HG03342 (cell line): ENCODE measurements at regions not wholly inside any gene's neighbourhood (a gene's known extent, or its start where the extent isn't known, plus 50 kb on each side); places are given as distances from the start of the nearest gene placed in this dataset.

Experiments
- ATAC-seq: cut with Tn5 transposase; IDR thresholded peaks from one replicate; pipeline ENCODE4 v1.9.1; 2021; ENCODE audit warnings: mild to moderate bottlenecking, moderate library complexity; ENCODE audit not compliant: unreplicated experiment

DNA sequence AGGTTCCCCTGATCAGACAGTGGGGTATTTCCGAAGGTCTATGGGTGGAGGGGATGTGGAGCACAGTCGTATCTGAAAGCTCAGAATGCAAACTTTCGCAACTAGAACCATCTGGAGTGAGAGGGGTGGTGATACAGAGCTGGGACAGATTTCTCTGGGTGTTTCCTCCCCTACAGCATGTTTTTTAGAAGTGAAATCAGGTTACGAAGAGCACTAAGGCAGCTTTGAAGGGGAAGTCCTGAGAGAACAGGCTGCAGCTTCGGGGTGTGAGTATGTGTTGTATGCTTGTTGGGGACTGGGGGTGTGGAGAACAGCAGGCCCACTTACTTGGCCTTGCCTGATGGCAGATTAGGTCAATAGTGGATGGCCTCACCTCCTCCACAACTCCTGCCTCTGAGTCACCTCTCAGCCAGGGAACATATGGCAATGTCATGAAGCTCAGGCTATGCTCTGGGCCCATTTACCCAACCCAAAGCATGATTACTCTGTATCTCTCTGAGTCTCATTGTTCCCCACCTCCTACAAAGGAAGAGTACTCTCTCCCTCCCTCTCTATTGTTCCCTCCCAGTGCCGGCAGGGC, 107.2 kb upstream of the RASGRP1 start:
- ATAC-seq = peak; percentile 50

- no peak for ATAC-seq
Measured at GRCh38 chr15:38672273-38672672, 107.7 kb upstream of the RASGRP1 start.

- peak; percentile 34 for ATAC-seq
Measured at GRCh38 chr15:38672814-38673670, 108.4 kb upstream of the RASGRP1 start.

GRCh38 chr15:38674448-38674847, 109.8 kb upstream of the RASGRP1 start:
- ATAC-seq = no peak

DNA sequence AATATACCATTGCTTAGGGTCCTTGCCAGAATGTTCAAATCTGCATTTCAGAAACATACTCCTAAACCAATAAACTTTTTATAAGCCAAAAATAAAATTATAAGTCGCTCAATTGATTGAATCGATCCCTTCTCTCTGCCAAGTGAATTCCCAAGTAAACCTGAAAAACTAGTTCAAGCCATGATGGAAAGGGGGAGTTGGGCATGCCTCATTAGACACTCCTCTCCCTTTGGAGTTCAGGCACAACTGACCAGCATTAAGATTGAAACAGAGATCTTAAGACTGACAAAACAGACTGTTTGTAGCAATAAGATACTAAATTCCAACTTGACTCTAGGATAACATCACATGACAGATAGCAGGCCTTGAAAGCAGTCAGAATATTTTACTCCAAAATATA, 113.7 kb upstream of the RASGRP1 start:
- no peak for ATAC-seq

DNA sequence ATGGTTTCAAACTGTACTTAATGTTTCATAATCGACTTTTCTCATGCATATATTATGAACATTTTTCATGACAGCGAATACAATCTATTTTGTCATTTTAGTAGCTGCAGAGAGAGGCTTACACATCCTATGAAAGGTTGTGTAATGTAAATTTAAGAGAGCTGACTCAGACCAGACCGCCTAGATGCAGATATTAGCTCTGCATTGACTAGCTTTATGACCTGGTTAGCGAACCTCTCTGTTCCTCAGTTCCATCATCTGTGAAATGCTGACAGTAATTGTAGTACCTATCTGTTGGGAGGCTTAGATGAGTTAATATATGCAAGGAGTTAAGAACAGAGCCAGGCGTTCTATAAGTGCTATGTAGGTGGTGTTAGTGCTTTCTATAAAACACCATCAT, 116.2 kb upstream of the RASGRP1 start:
- ATAC-seq = no peak

GRCh38 chr15:38682363-38682762, 117.7 kb upstream of the RASGRP1 start:
- ATAC-seq = no peak

DNA sequence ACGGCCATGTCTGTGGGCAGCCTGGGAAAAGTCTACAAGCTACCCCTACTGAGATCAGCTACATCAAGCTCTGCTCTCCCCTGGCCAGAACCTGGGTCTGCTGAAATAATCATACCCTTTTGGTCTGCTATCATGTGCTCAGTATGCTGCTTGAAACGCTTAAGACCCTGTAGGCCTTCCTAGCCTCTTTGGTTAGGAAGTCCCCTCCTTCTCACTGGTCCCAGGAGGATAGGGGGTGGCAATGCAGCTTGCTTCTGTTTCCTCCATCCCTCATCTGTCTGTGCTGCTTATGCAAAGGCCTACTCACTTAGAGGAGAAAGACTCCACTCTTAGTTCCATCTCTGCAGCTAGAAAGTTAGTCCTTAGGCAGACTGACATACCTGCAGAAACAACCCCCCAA, 118.2 kb upstream of the RASGRP1 start:
- peak; percentile 39 for ATAC-seq

DNA sequence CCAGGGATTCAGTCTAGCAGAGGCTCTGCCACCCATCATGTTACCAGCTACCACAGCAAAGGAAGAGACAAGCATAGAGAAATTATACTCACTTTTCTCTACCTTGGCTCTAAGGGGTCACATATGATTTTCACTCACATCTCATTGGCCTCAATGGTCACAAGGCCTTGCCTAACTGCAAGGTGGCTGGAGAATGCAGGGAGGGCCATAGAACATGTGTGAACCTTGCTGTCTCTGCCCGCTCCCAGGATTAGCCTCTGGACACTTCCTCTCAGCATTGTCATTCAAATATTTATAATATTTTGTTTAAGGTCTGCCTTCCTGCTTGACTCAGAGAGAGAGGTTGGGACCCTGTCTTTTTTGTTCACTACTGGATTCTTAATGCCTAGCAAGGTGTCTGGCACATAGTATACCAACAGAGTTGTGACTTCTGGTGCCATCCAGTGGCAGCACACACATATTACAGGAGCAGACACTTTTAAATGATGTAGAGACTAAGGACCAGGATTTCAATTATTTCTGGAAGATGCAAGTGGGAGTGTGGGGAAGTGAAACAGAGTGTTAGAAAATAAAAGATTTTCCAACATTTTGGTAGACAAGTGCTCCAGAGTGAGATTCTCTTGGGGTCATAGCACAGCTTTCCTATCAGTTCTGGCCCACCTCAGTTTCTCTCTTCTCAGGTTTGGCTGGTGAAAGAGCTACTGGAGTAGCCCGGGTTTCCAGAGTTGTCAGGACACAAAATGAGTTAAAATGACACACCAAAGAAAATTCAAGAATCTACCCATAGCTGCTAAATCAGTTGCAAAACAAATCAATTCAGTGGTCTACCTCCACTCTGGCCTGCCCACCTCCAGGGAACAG, 119.0 kb upstream of the RASGRP1 start:
- ATAC-seq = peak; percentile 79

DNA sequence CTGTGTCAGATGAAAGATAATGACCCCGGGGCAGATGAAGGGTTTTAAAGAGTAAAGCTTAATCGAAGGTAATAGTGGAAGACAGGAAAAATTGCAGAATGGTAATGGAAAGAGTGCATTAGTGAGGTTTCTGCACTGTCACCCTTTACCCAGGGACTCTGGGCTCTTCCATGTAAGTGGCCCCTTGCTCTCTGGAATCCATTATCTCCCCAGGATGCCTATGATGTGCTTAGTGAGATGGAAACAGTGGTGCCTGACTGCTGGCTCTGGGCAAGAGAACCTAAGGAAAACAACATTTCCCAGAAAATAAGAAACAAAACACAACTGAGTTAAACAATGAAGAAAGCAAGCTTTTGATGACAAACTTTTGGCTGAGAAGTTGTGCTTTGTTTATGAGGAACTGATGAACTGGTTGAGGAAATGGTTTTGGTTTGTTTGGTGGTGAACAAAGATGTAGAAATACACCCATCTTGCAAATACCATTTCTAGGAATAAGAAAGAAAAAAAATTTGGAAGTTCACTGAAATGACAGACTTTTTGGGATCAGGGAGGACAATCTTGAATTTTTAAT, 119.9 kb upstream of the RASGRP1 start:
- ATAC-seq = no peak

DNA sequence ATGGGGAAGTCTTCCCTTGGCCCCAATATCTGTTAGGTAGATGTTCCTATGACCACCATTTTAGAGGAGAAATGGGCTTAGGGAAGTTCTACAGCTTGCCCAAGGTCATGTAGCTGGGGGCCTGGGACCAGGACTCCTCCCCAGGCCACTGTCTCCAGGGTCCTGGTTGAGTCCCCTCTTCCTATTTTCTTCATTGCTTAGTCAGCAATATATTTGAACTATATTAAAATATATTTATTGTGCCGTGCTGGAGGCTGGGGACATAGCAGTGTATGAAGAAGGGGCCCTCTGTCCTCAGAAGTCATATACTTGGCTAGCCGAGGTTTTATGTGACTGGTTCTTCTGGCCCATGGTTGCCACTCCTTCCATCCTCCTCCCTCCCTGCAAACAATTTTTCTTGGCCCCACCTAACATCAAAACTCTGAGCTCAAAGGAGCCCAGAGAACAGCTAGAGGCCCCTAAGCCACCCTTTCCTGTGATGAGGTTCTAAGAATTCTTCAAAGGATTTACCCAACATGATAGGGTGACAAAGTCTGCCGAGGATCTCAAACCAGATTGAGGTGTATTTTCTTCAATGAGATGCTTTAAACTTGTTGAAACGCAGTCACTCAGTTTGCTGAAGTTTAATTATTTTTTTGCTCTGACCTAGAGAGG, 121.2 kb upstream of the RASGRP1 start:
- no peak for ATAC-seq

GRCh38 chr15:38687340-38687739, 122.7 kb upstream of the RASGRP1 start:
- no peak for ATAC-seq

GRCh38 chr15:38687775-38688495, 123.3 kb upstream of the RASGRP1 start:
- ATAC-seq = no peak

GRCh38 chr15:38688761-38689160, 124.1 kb upstream of the RASGRP1 start:
- ATAC-seq = no peak

DNA sequence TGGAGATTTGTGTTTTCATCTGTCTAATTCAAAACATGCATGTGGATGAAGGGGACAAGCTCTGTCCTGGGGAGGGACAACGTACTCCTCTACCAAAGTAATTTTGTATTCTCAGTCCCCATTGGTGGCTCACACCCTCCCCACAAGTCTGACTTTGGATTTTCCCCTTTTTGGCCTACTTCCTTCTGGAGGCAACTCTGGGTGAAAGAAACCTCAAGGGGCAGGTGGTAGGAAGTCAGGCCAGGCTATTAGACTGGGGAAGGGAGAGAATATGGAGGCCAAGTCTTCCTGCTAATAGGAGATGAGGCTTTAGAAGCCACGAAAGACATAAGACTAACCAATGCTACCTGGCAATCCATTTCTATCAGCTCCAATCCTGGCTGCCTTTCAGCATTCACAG, 124.9 kb upstream of the RASGRP1 start:
- no peak for ATAC-seq

DNA sequence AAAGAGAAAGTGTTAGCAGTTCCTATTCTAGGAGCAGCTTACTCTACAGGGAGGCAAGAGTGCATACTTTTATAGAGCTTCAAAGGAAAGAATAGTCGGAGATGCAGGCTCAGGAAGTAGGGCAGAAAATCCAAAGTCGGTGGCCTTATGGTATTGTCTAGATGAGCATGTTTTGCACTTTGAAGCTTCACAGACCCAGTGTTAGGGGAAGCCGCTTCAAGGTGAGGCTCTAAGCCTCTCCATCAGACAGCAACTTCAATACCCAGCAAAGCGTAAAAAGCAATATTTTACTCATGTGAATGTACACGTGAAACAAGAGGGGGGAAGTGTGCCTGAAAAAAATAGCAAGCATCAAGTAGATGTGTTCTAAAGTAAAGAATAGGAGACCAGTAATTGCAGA, 125.6 kb upstream of the RASGRP1 start:
- no peak for ATAC-seq

DNA sequence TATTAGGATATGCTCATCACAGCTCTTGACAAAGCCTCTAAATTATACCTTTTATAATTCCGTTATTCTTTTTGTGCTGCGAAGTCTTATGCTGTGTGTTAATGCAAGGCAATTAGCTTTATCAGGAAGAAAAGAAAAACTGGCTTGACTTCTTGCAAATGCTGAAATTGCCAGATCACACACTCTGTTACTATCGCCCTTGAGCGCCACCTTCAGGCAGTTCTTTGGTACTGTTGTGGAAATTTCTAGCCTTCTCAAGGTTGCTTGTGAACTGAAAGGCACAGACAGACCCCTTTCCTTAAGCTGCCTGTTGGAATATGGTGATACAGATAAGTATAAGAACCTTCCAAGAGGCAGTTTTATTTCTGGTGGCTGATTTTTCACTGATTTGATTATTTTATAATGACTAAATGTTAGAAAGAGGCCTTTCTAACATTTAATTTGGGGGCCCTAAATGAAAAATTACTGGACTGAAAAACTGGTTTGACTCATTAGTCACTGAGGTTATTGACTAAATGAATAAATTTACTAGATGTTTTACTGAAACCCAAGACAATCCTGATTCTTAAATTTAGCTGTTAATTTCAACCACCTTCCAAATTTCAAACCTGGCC, 126.2 kb upstream of the RASGRP1 start:
- peak; percentile 53 for ATAC-seq

DNA sequence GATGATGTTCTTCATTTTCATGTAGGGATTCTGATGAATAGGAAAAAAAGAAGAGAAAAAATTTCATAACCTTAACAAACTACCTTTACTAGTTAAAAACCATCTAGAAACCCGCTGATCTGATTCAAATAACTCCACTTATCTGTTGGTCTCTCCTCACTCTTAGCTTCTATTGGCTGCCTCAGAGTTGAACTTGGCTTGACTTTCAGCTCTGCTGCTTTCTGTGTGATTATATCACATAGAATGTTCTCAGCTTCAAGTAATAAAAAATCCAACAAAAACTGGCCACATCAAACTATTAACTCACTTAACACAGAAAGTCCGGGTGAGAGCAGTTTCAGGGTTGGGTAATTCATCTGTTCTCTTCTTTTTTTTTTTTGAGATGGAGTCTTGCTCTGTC, 126.8 kb upstream of the RASGRP1 start:
- ATAC-seq = no peak

DNA sequence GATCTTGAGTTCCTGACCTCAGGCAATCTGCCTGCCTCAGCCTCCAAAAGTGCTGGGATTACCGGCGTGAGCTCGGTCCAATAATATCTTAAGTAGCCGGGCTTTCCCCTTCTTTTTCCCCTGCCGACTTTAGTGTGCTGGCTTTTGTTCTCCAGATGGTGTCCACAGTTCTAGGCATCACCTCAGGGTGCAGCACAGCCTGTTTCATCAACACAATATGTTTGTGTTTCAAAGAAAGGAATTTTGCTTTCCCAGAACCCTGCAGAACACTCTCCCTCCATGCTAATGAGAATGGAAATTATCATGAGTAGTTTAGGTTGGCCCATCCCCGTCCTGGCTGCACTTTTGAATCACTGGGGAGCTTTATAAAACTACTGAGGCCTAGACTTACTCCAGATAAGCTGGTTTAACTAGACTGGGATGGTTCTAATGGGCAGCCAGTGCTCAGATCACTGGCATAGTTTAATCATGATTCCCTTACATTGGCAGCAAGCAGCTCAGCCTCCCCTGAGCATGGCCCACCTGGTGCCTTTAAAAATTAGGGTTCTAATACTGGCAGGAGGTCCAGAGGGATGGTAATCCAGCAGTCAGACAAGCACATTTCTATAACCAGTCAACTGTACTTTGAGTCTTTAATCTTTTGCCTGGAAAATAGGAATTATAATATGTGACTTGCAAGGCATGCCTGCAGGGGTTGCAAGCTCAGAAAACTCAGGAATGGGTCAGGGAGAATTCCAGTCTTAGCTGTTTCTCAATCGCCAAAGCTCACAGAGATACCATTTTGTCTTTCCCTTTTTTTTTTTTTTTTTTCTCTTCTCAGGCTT, 127.6 kb upstream of the RASGRP1 start:
- ATAC-seq = no peak
